ENCODE measurements at regions not wholly inside any gene's neighbourhood (a gene's known extent, or its start where the extent isn't known, plus 50 kb on each side); places are given as distances from the start of the nearest gene placed in this dataset.

DNA sequence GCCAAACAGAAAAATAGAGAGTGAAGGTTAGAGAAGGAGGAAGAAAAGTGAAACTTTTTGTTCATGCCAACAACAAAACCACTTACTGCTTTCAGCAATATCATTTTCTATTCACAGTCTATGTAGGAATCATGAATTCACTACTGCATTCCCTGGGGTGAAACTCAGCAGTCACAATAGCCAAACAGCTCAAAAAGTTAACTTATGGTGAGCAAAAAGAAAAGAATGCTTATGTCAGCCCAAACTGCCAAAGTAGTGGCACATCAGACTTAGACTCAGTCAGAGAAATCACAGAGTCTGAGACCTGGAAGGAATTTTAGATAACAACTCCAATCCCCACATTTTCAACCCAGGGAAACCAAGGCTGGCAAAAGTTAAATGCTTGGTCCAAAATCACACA, 238.7 kb upstream of the TMCO5A start:
- TF ChIP-seq POLR2A (IDR thresholded peaks at IDR 0.05; ENCODE audit: low read depth, low read length) (no peak), TAF1 (IDR thresholded peaks at IDR 0.05; ENCODE audit: borderline replicate concordance, low read depth, low read length) (no peak)
